NCI-H128 (cell line): ENCODE measurements at regions not wholly inside any gene's neighbourhood (a gene's known extent, or its start where the extent isn't known, plus 50 kb on each side); places are given as distances from the start of the nearest gene placed in this dataset.
"Not testable (repeated sequence)": the region's sequence is repeated elsewhere in the genome, so short reads cannot be mapped to it uniquely, and the experiment has no call there.

Source experiments
- DNase-seq: peaks from one replicate; lab custom pipeline; 2025; ENCODE audit not compliant: unreplicated experiment; lab: John Stamatoyannopoulos, UW

- DNase-seq, result no peak
These were observed 278.5 kb downstream of the NOVA1 start for GRCh38 chr14:26319139-26319864.

DNA sequence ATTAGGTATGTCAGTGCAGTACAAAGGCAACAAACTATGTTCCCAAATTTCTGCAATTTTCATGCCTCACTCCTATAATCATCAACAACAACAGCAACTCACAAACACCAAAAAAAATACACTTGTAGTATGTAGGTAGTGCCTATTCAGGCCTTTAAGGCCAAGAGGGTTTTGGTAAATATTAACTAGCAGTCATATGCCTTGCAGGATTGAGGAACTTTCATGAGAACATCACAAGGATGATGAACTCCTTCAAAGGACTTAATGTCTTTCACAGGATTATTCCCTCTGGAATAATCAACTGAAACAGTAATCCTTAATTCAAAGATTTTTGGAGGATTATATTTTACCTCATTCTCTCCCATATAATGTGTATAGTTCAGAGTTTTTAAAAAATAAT lies 293.8 kb downstream of the NOVA1 start:
- no peak for DNase-seq

GRCh38 chr14:26293909-26294308 lies 303.9 kb downstream of the NOVA1 start:
- DNase-seq, result no peak

- no peak for DNase-seq
These were observed 307.8 kb downstream of the NOVA1 start for GRCh38 chr14:26289891-26290486.

GRCh38 chr14:26286913-26287205 lies 311.0 kb downstream of the NOVA1 start:
- DNase-seq, result no peak

GRCh38 chr14:26286081-26286912 lies 311.5 kb downstream of the NOVA1 start:
- no peak for DNase-seq

GRCh38 chr14:26282578-26282977 lies 315.3 kb downstream of the NOVA1 start:
- no peak for DNase-seq

- DNase-seq, result not testable (repeated sequence)
These were observed 315.8 kb downstream of the NOVA1 start for GRCh38 chr14:26282011-26282410.

DNA sequence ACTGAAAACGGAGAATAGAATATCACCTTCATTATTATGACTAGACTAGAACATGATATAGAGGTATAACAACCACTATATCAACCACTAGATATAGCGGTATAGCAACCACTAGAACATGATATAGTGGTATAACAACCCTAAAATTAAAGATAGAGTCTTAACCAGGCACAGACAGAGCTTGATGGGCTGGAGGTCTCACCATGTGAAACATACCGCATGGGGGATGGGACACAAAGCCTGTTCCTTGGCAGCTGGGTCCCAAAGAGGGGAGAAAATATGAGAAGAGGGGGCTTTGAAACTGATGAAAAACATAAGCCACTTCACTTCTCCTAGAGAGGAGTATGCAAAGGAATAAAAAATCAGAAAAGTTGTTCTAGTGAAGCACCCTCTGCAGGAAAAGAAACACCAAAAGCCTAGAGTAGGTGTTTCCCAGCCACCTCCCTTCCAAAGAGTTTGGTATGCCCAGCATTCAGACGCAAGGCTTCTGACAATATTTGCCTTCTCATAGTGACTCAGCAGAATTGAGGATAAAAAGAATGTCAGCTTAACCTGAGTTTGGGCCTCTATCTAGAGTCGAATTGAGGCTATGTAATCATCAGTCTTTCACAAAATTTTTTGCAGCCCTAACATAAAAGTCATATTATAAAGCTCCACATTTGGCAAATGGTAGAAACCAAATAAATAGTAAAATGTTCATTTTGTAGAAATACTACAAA lies 316.4 kb downstream of the NOVA1 start:
- DNase-seq, result no peak

DNA sequence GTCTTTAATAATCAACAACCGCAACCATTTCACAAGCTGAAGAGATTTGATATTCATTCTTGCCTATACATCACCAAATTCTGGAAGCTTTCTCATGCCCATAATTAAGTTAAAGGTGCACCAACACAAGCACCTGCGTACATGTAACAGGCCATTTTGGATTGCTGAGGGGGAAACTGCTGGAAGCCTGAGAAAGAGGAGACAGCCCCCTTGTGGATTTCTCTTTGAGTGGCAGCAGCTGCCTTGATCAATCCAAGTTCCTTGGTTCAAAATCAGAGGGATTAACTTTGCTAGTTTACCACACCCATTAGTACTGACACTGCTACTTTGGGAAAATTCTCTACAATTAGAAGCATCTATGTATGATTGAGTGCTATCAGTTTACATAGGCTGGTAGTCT lies 321.1 kb downstream of the NOVA1 start:
- DNase-seq, result no peak

- DNase-seq, result no peak
These were observed 332.6 kb downstream of the NOVA1 start for GRCh38 chr14:26265170-26265685.

GRCh38 chr14:26261368-26262122 lies 336.3 kb downstream of the NOVA1 start:
- DNase-seq, result no peak

DNA sequence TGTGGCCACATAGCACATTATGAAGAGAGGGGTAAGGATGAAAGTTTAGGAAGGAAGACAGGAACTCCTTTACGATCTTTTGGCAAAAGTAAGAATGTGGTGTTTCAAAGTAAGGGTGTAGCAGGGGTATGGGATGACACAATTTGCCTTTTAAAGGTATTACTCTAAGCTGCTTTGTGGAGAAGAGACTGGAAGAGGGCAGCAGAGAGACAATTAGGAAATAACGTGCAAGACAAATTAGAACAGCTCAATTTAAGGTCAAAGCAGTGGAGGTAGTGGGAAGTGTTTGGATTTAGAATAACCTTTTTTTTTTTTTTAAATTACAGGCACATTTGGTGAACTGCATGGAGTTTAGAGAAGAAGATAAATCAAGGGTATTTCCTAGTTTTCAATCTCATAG lies 342.6 kb downstream of the NOVA1 start:
- no peak for DNase-seq

GRCh38 chr14:26252176-26252575 lies 345.7 kb downstream of the NOVA1 start:
- DNase-seq, result no peak

DNA sequence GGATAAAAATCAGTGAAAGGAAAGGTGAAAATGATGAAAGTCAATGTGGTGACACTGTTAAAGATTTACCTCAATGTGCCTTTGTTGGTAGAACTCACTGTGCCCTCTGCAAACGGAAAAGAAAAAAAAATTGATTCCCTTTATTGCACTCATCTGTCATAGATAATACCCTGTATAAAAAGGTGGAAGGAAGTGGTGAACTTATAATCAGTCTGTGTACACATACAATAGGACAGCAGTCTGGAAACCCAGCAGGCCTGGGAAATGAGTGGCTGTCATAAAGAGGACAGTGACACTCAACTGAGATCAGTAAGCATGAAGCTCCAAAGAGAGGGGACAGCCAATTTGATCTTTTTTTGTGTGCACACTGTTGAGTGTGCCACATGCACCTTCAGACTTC lies 364.7 kb downstream of the NOVA1 start:
- no peak for DNase-seq

DNA sequence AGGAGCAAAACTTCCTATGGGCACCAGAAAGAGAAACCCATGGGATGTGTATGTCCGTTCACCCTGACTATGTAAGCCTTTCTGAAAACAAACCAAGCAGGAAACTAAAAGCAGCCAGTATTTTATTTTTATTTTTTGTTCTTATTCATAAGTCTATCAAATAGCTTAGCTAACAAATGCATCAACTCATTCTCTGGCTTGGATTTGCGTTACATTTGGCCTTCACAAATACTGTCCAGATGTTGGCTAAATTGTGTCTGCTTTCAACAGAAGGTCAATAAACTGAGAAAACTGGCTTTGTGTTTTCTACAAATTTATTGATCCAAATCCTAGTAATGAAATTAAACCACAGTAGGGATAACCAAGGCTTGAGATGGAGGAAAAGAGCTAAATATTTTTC lies 379.0 kb downstream of the NOVA1 start:
- no peak for DNase-seq

- no peak for DNase-seq
These were observed 380.1 kb downstream of the NOVA1 start for GRCh38 chr14:26217778-26218177.

- DNase-seq, result no peak
These were observed 381.0 kb downstream of the NOVA1 start for GRCh38 chr14:26216786-26217185.

DNA sequence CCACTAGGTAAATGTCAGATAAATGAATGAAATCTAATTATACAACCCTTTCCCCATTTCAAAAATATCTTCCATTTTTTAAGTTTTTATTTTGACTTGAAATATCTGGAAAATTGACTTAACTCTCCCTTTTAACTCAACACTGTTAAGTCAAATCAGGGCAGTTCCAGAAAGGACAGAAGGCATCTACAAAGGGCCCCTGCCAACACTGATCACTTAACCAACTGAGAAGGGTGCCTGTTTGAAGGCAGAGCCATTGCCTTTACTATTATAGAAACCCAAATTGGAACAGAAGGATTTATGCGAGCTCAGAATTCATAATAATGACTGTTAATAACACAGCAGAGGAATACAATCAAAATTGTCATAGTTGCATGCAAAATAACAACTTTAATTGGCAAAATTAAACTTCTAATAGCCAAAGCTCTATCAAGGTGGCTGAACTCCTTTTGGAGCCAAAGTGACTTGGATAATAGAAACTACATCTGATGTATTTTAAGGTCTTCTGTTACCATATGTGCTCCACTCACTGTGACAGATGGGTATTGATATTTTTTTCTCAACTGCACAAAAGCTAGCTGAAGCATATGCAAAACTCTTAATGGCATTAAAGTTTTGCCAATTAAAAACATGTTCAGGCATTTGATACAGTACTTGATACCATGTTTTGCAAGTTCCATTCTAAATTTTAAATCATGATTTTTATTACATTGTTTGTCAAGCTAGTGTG lies 383.8 kb downstream of the NOVA1 start:
- no peak for DNase-seq

DNA sequence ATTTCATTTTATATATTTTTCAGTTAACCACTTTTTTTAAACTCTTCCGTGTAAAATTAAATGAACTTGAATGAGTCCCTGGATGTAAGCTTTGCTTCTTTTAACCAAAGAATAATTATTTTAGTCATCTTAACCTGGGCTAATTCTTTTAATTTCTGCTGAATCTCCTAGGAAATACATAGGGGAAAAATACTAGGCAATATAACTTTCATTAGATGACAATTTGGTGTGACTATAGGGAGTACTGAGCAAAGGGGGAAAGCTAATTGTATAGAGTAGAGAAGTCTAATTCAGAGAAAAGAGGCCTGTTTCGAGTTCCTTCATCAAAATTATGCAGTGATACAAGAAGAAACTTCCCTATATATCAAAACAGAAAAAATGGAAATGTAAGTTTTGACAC lies 388.1 kb downstream of the NOVA1 start:
- DNase-seq, result no peak
